A549 (cell line): ENCODE measurements at regions not wholly inside any gene's neighbourhood (a gene's known extent, or its start where the extent isn't known, plus 50 kb on each side); places are given as distances from the start of the nearest gene placed in this dataset.
"Not testable (repeated sequence)": the region's sequence is repeated elsewhere in the genome, so short reads cannot be mapped to it uniquely, and the experiment has no call there.

Experiments
- ATAC-seq, 2 experiments: fragments of 200-7000 bp in 1 of 2; fragments of >200 bp in 1 of 2; cut with Nextera tagmentation in 1 of 2; cut with Tn5 transposase in 1 of 2; 3 replicates each; pipeline versions ENCODE4 v1.8.0 to v1.9.1; 2018 to 2020; ENCODE audit warnings: mild to moderate bottlenecking in 1 of 2, moderate library complexity in 1 of 2
- CTCF ChIA-PET: fragments of 300-600 bp; sonication (Branson Sonifier 250); formaldehyde crosslinking; extraction: SDS; loops from one replicate; lab custom pipeline; 2021; ENCODE audit warnings: antibody characterized with exemption, inconsistent platforms; lab: Yijun Ruan, JAX
- POLR2A ChIA-PET: fragments of 350-600 bp; formaldehyde crosslinking; extraction: SDS; loops from one replicate; lab custom pipeline; 2021; ENCODE audit warnings: antibody characterized with exemption, inconsistent platforms; lab: Yijun Ruan, JAX
- DNase-seq, 2 experiments: peaks; one replicate each; pipeline versions ENCODE4 v3.0.0 to v3.0.0-alpha.2; 2011 to 2016; ENCODE audit warnings: low read depth in 1 of 2, low spot score in 1 of 2
- FAIRE-seq: peaks from 2 replicates; lab custom pipeline; 2011; peaks lifted over from hg19 to GRCh38; lab: Jason Lieb, UNC
- H3K27ac ChIP-seq, 2 experiments: fragments of >200 bp; sonication (Bioruptor Twin); formaldehyde crosslinking; 3 replicates each; pipeline ENCODE4 v1.5.1; 2016 to 2017
- H3K4me1 ChIP-seq: fragments of >200 bp; sonication (Bioruptor Twin); formaldehyde crosslinking; 3 replicates; pipeline ENCODE4 v1.6.1; 2016
- H3K4me2 ChIP-seq: fragments of >200 bp; sonication (Bioruptor Twin); formaldehyde crosslinking; 3 replicates; pipeline ENCODE4 v1.6.1; 2016
- H3K4me3 ChIP-seq: fragments of >200 bp; sonication (Bioruptor Twin); formaldehyde crosslinking; 3 replicates; pipeline ENCODE4 v1.5.1; 2016
- H3K9me3 ChIP-seq: fragments of >200 bp; sonication (Bioruptor Twin); formaldehyde crosslinking; 3 replicates; pipeline ENCODE4 v1.6.1; 2016
- CBX2 ChIP-seq: fragments of 200-600 bp; sonication (generic); IDR thresholded peaks from 2 replicates; pipeline ENCODE4 v1.6.1; 2016; ENCODE audit warnings: low read depth, mild to moderate bottlenecking, borderline replicate concordance
- CTCF ChIP-seq: fragments of >200 bp; sonication (Bioruptor Twin); formaldehyde crosslinking; IDR thresholded peaks from 3 replicates; pipeline ENCODE4 v1.5.1; 2016
- E2F6 ChIP-seq: IDR thresholded peaks from 2 replicates; pipeline ENCODE4 v1.6.1; 2012; ENCODE audit warnings: low read depth, borderline replicate concordance
- EHF ChIP-seq: fragments of 250-450 bp; sonication (Bioruptor Pico); IDR thresholded peaks from 2 replicates; pipeline ENCODE4 v1.5.0; 2020; ENCODE audit warnings: mild to moderate bottlenecking
- EHMT2 ChIP-seq: fragments of 200-600 bp; sonication (generic); IDR thresholded peaks from 2 replicates; pipeline ENCODE4 v1.6.1; 2016; ENCODE audit warnings: antibody characterized with exemption, low read depth, mild to moderate bottlenecking, moderate library complexity
- EP300 ChIP-seq, 2 experiments: fragments of >200 bp; sonication (Bioruptor Twin); formaldehyde crosslinking; IDR thresholded peaks; 2 replicates in 1 of 2; 3 replicates in 1 of 2; pipeline ENCODE4 v1.6.1; 2016 to 2017
- FOSL2 ChIP-seq, 2 experiments: fragments of 450-650 bp in 1 of 2; fragments of >200 bp in 1 of 2; sonication (Bioruptor Twin) in 1 of 2; formaldehyde crosslinking; IDR thresholded peaks; 2 replicates each; pipeline versions ENCODE4 v1.5.0 to v1.6.1; 2016 to 2020; ENCODE audit warnings: mild to moderate bottlenecking in 1 of 2, moderate library complexity in 1 of 2
- FOXS1 ChIP-seq: fragments of 250-450 bp; sonication (Bioruptor Pico); IDR thresholded peaks from 2 replicates; pipeline ENCODE4 v1.5.0; 2020; ENCODE audit warnings: mild to moderate bottlenecking, moderate library complexity
- HDAC2 ChIP-seq: fragments of 200-600 bp; sonication (generic); IDR thresholded peaks from 2 replicates; pipeline ENCODE4 v1.6.1; 2016
- KDM1A ChIP-seq: fragments of 200-600 bp; sonication (generic); IDR thresholded peaks from 2 replicates; pipeline ENCODE4 v1.6.1; 2016; ENCODE audit warnings: low read depth, mild to moderate bottlenecking
- MAFK ChIP-seq: fragments of 450-650 bp; IDR thresholded peaks from 2 replicates; pipeline ENCODE4 v1.6.1; 2014; ENCODE audit not compliant: partially characterized antibody
- MAZ ChIP-seq: fragments of 150-350 bp; IDR thresholded peaks from 2 replicates; pipeline ENCODE4 v1.6.1; 2014; ENCODE audit warnings: antibody characterized with exemption, low read depth, low read length, borderline replicate concordance
- MYC ChIP-seq: IDR thresholded peaks from 2 replicates; pipeline ENCODE4 v1.6.1; 2012; ENCODE audit warnings: mild to moderate bottlenecking, inconsistent platforms, low read length, improper control_type of control experiment, borderline replicate concordance
- PBX3 ChIP-seq: IDR thresholded peaks from 2 replicates; pipeline ENCODE4 v1.6.1; 2012
- PHF8 ChIP-seq: fragments of 200-600 bp; sonication (generic); IDR thresholded peaks from 2 replicates; pipeline ENCODE4 v1.6.1; 2016; ENCODE audit warnings: low read depth, mild to moderate bottlenecking, antibody characterized with exemption, moderate library complexity, borderline replicate concordance
- RFX5 ChIP-seq: fragments of 450-650 bp; IDR thresholded peaks from 2 replicates; pipeline ENCODE4 v1.7.1; 2014; ENCODE audit warnings: antibody characterized with exemption, mild to moderate bottlenecking, moderate library complexity
- SREBF2 ChIP-seq: fragments of 450-650 bp; IDR thresholded peaks from 2 replicates; pipeline ENCODE4 v1.6.1; 2014; ENCODE audit warnings: mild to moderate bottlenecking, moderate library complexity
- USF2 ChIP-seq: fragments of 450-650 bp; IDR thresholded peaks from 2 replicates; pipeline ENCODE4 v1.6.1; 2014; ENCODE audit warnings: antibody characterized with exemption
- WGBS: methylation state at CpG from one replicate; pipeline ENCODE4 v1.1.6; 2017; ENCODE audit errors: missing lambda C conversion rate; 5-methylcytosine and 5-hydroxymethylcytosine counted together

GRCh38 chr10:65235846-65236245, 1690.0 kb upstream of the LRRTM3 start:
- Histone ChIP-seq H3K4me3 (no peak overlapping the region), H3K4me2 (no peak overlapping the region), H3K27ac (no peak overlapping the region), H3K9me3 (no peaks in the 10 kb centered on the region), H3K4me1 (no peaks in the 10 kb centered on the region)
- ChIA-PET POLR2A (no interaction called here), CTCF (no interaction called here)
- FAIRE-seq (no peak), ATAC-seq (no peak), DNase-seq (no peak)
- no peak for TF ChIP-seq KDM1A
- TF ChIP-seq EP300 (IDR thresholded peaks at IDR 0.05): no peak
- no peak for TF ChIP-seq RFX5
- no peak for TF ChIP-seq CBX2
- no peak for TF ChIP-seq CTCF
- no peak for TF ChIP-seq HDAC2
- no peak for TF ChIP-seq EHF (CRISPR knock-in tag)
- TF ChIP-seq MAFK: no peak
- no peak for TF ChIP-seq EHMT2
- no peak for TF ChIP-seq E2F6
- no peak for TF ChIP-seq MAZ
- 31% methylated on average over 2 of the region's 2 CpGs for WGBS

- ATAC-seq (no peak), DNase-seq (no peak), FAIRE-seq (no peak)
- no peak overlapping the region for H3K4me3 ChIP-seq
- H3K9me3 ChIP-seq: no peaks in the 10 kb centered on the region
- CTCF ChIA-PET: no interaction called here
- 50% methylated on average over 2 of the region's 2 CpGs for WGBS
- no peak overlapping the region for H3K27ac ChIP-seq
- POLR2A ChIA-PET: no interaction called here
- H3K4me2 ChIP-seq: no peak overlapping the region
- TF ChIP-seq FOSL2 (IDR thresholded peaks at IDR 0.05) (no peak), FOSL2 (CRISPR knock-in tag; IDR thresholded peaks at IDR 0.05) (no peak), SREBF2 (no peak), PBX3 (no peak), FOXS1 (CRISPR knock-in tag) (no peak), HDAC2 (no peak), EP300 (IDR thresholded peaks at IDR 0.05) (no peak), USF2 (no peak), MYC (no peak), PHF8 (no peak)
- TF ChIP-seq, all 56 proteins: peak for 0
- H3K4me1 ChIP-seq: no peaks in the 10 kb centered on the region
Observed at GRCh38 chr10:65265451-65265954, 1660.3 kb upstream of the LRRTM3 start.

GRCh38 chr10:65269551-65269950, 1656.3 kb upstream of the LRRTM3 start:
- H3K4me1 ChIP-seq, H3K27ac ChIP-seq, DNase-seq, H3K4me3 ChIP-seq, ATAC-seq, H3K9me3 ChIP-seq, CTCF ChIA-PET, POLR2A ChIA-PET, H3K4me2 ChIP-seq, FAIRE-seq: not testable (repeated sequence)
